ENCODE measurements at regions not wholly inside any gene's neighbourhood (a gene's known extent, or its start where the extent isn't known, plus 50 kb on each side); places are given as distances from the start of the nearest gene placed in this dataset.

- H3K4me3 ChIP-seq (ENCODE audit: low read length), result no peak overlapping the region
- no peak for TF ChIP-seq CTCF (IDR thresholded peaks at IDR 0.05; ENCODE audit: insufficient read depth, low read depth, low read length, missing control alignments)
- no peak for DNase-seq (ENCODE audit: low read depth)
These were observed 220.4 kb upstream of the ARID1B start for GRCh38 chr6:156556811-156557210.

- no peak for TF ChIP-seq CTCF (IDR thresholded peaks at IDR 0.05; ENCODE audit: insufficient read depth, low read depth, low read length, missing control alignments)
- no peak for DNase-seq (ENCODE audit: low read depth)
- H3K4me3 ChIP-seq (ENCODE audit: low read length), result no peak overlapping the region
These were observed 222.1 kb upstream of the ARID1B start for GRCh38 chr6:156555116-156555515.

- no peak for TF ChIP-seq CTCF (IDR thresholded peaks at IDR 0.05; ENCODE audit: insufficient read depth, low read depth, low read length, missing control alignments)
- H3K4me3 ChIP-seq (ENCODE audit: low read length), result no peak overlapping the region
- DNase-seq (ENCODE audit: low read depth), result no peak
These were observed 223.0 kb upstream of the ARID1B start for GRCh38 chr6:156554160-156554559.

GRCh38 chr6:156552849-156553248 lies 224.3 kb upstream of the ARID1B start:
- no peak for DNase-seq (ENCODE audit: low read depth)
- TF ChIP-seq CTCF (IDR thresholded peaks at IDR 0.05; ENCODE audit: insufficient read depth, low read depth, low read length, missing control alignments), result no peak
- H3K4me3 ChIP-seq (ENCODE audit: low read length), result no peak overlapping the region

GRCh38 chr6:156550949-156551348 lies 226.2 kb upstream of the ARID1B start:
- no peak for DNase-seq (ENCODE audit: low read depth)
- no peak overlapping the region for H3K4me3 ChIP-seq (ENCODE audit: low read length)
- TF ChIP-seq CTCF (IDR thresholded peaks at IDR 0.05; ENCODE audit: insufficient read depth, low read depth, low read length, missing control alignments), result no peak

DNA sequence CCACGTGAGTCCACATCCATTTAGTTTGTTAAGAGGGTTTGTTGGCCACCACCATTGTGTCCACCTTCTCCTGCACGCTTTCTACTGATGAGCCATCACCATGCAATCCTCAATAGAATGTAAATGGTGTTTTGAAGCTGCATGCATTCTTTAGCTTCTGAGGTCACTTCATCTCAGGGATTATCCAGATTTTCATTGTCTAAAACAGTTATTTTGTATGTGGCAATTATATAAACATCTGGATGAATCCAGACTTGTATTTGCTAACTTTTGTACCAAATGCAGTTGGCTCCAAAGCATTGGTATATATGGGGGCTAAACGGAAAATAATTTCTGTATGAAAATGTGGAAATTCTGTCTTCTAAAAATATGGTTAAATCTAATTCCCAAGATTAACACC lies 231.2 kb upstream of the ARID1B start:
- H3K4me3 ChIP-seq (ENCODE audit: low read length), result no peak overlapping the region
- no peak for DNase-seq (ENCODE audit: low read depth)
- no peak for TF ChIP-seq CTCF (IDR thresholded peaks at IDR 0.05; ENCODE audit: insufficient read depth, low read depth, low read length, missing control alignments)

DNA sequence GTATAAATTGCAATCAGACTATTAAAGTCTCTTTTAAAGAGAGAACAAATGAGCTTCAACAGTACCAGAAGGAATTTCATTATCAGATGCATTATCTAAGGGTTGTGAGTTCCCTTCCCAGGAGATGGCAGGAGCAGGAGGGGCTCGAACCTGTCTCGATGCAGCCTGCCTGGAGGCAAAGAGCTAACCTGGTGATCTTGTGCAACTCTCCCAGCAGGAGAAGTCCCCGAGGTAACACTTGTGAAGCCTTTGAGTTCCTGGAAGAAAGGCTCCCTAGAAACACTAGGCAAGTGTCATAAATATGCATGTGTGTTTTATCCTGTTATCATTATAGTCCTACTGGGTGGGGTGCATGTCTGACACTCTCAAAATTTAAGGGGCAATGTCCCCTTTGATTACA lies 232.2 kb upstream of the ARID1B start:
- DNase-seq (ENCODE audit: low read depth), result no peak
- no peak for TF ChIP-seq CTCF (IDR thresholded peaks at IDR 0.05; ENCODE audit: insufficient read depth, low read depth, low read length, missing control alignments)
- H3K4me3 ChIP-seq (ENCODE audit: low read length), result no peak overlapping the region
